IPS-18c (cell line): ENCODE measurements at regions not wholly inside any gene's neighbourhood (a gene's known extent, or its start where the extent isn't known, plus 50 kb on each side); places are given as distances from the start of the nearest gene placed in this dataset.
"Not testable (repeated sequence)": the region's sequence is repeated elsewhere in the genome, so short reads cannot be mapped to it uniquely, and the experiment has no call there.

Source experiments
- H3K4me3 ChIP-seq: 2 replicates; pipeline ENCODE4 v1.7.0; 2013; ENCODE audit warnings: low read depth, mild to moderate bottlenecking, low read length, moderate library complexity; ENCODE audit not compliant: insufficient read depth
- H3K9me3 ChIP-seq: one replicate; pipeline ENCODE4 v1.6.1; 2013; ENCODE audit warnings: mild to moderate bottlenecking, low read length, moderate library complexity; ENCODE audit not compliant: control insufficient read depth, insufficient read depth

GRCh38 chr4:26194764-26195163, 126.0 kb upstream of the RBPJ start:
- no peaks in the 10 kb centered on the region for H3K9me3 ChIP-seq
- no peak overlapping the region for H3K4me3 ChIP-seq

- Histone ChIP-seq H3K9me3 (no peaks in the 10 kb centered on the region), H3K4me3 (no peak overlapping the region)
These were observed 124.2 kb upstream of the RBPJ start for GRCh38 chr4:26196567-26196966.

- no peak overlapping the region for H3K4me3 ChIP-seq
- no peaks in the 10 kb centered on the region for H3K9me3 ChIP-seq
These were observed 123.6 kb upstream of the RBPJ start for GRCh38 chr4:26197018-26197779.

GRCh38 chr4:26198931-26199330, 121.9 kb upstream of the RBPJ start:
- not testable (repeated sequence) for H3K4me3 ChIP-seq, H3K9me3 ChIP-seq

- Histone ChIP-seq H3K9me3 (no peaks in the 10 kb centered on the region), H3K4me3 (no peak overlapping the region)
These were observed 121.2 kb upstream of the RBPJ start for GRCh38 chr4:26199596-26199995.

- H3K9me3 ChIP-seq, result no peaks in the 10 kb centered on the region
- H3K4me3 ChIP-seq, result no peak overlapping the region
These were observed 119.7 kb upstream of the RBPJ start for GRCh38 chr4:26201120-26201519.

- no peak overlapping the region for H3K4me3 ChIP-seq
- H3K9me3 ChIP-seq, result no peaks in the 10 kb centered on the region
These were observed 116.5 kb upstream of the RBPJ start for GRCh38 chr4:26204249-26204825.

- H3K9me3 ChIP-seq, result no peaks in the 10 kb centered on the region
- no peak overlapping the region for H3K4me3 ChIP-seq
These were observed 115.9 kb upstream of the RBPJ start for GRCh38 chr4:26204911-26205370.

GRCh38 chr4:26206339-26206738, 114.5 kb upstream of the RBPJ start:
- no peaks in the 10 kb centered on the region for H3K9me3 ChIP-seq
- no peak overlapping the region for H3K4me3 ChIP-seq

GRCh38 chr4:26206999-26207398, 113.8 kb upstream of the RBPJ start:
- Histone ChIP-seq H3K9me3 (no peaks in the 10 kb centered on the region), H3K4me3 (no peak overlapping the region)

GRCh38 chr4:26207631-26208030, 113.2 kb upstream of the RBPJ start:
- no peaks in the 10 kb centered on the region for H3K9me3 ChIP-seq
- H3K4me3 ChIP-seq, result no peak overlapping the region

GRCh38 chr4:26208237-26208994, 112.4 kb upstream of the RBPJ start:
- no peak overlapping the region for H3K4me3 ChIP-seq

GRCh38 chr4:26209378-26209777, 111.4 kb upstream of the RBPJ start:
- not testable (repeated sequence) for H3K4me3 ChIP-seq, H3K9me3 ChIP-seq

More at GRCh38 chr4:26208237-26208994, 112.4 kb upstream of the RBPJ start:
- no peaks in the 10 kb centered on the region for H3K9me3 ChIP-seq

GRCh38 chr4:26212528-26212927, 108.3 kb upstream of the RBPJ start:
- no peak overlapping the region for H3K4me3 ChIP-seq
- H3K9me3 ChIP-seq, result no peaks in the 10 kb centered on the region

- Histone ChIP-seq H3K9me3 (no peaks in the 10 kb centered on the region), H3K4me3 (no peak overlapping the region)
These were observed 107.5 kb upstream of the RBPJ start for GRCh38 chr4:26213317-26213716.

- Histone ChIP-seq H3K9me3 (no peaks in the 10 kb centered on the region), H3K4me3 (no peak overlapping the region)
These were observed 105.8 kb upstream of the RBPJ start for GRCh38 chr4:26214994-26215393.

- no peaks in the 10 kb centered on the region for H3K9me3 ChIP-seq
- H3K4me3 ChIP-seq, result no peak overlapping the region
These were observed 105.1 kb upstream of the RBPJ start for GRCh38 chr4:26215725-26216124.

GRCh38 chr4:26217481-26217880, 103.3 kb upstream of the RBPJ start:
- no peaks in the 10 kb centered on the region for H3K9me3 ChIP-seq
- H3K4me3 ChIP-seq, result no peak overlapping the region
